ENCODE measurements at regions not wholly inside any gene's neighbourhood (a gene's known extent, or its start where the extent isn't known, plus 50 kb on each side); places are given as distances from the start of the nearest gene placed in this dataset.
A peak's percentile ranks its signal among the peaks of the same experiment; 100 is the strongest.

DNA sequence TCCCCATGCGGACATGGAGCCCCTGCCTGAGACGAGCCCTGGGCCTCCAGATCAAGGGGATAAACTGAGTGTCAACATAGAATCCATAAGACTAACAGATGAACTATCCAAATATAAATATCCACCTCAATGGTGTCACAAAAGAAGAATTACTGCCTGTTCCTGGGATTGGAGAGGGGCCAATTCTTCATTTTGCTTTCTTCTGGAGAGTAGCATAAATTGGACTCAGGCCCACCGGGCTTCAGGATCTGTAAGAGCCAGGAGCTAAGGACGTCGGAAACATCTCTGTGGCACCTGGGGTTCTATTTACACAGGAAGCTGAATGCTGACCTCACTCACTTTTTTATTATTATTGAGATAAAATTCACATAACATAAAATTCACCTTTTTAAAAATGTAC lies 408.2 kb upstream of the CCDC196 start:
- DNase-seq: no peak

DNA sequence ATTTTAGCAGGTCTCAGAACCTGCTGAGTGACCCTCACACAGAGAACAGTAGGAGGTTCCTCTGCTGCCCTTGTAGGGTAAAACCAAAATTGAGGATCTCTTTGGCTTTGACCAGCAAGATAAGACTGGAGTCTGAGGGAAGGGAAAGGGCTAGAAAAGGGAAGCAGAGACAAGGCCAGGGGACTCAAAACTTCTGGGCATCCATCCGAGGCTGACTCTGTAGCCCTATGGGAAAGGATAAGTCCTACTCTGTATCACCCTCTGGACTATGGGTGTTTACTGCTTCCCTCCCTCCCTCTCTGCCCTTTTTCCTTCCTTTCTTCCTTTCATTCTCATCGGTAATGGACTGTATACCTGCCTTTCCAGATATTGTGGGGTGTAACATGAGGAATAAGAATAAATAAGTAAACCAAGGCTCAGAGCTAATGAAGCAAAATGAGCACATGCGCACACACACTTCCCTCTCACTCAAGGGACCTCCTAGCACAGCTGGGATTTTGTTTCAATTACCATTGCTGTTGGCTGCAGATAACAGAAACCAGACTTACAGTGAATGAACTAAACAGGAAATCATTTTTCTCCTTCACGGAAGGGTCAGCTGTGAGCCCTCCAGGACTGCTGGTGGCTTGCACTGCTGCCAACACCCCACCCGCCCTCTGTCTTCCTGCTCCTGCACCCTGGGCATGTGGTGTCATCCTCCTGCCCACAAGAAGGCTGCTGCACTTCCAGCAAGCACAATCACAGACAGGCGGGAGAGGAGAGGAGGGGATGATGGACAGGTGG lies 404.4 kb upstream of the CCDC196 start:
- DNase-seq: peak; percentile 11

DNA sequence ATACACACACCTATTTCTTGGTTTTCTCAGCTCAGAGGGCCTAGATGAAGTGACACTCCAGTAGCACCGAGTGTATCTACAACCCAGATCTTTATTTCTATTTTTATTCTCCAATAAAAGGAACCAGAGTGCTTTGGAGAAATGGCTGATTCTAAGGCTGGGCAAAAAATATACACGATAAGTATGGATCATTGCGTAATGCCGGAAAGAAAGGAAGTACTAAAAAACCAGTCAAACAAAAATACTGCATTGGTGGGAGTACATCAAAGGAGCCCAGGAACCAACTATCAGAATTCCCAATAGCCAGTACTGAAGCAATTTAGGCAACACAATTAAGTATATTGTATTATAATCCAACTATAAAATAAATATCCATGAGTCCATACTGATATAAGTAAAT lies 400.9 kb upstream of the CCDC196 start:
- no peak for DNase-seq

DNA sequence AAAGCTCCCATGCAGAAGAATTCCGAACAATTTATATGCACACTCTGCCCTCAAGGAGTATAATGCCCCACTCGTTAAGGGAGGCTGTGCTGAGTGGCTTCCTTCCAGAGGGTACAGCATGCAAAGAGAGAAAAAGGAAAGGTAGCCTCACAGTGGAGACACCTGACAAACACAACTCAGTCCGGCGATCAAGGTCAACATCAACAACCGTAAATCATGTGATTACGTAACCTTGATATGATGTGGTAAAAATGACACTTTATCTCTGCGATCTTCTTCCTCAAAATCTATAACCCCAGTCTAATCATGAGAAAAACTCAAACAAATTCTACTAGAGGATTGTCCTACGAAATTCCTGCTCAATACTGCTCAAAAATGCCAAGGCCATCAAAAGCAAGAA lies 400.5 kb upstream of the CCDC196 start:
- DNase-seq: no peak

DNA sequence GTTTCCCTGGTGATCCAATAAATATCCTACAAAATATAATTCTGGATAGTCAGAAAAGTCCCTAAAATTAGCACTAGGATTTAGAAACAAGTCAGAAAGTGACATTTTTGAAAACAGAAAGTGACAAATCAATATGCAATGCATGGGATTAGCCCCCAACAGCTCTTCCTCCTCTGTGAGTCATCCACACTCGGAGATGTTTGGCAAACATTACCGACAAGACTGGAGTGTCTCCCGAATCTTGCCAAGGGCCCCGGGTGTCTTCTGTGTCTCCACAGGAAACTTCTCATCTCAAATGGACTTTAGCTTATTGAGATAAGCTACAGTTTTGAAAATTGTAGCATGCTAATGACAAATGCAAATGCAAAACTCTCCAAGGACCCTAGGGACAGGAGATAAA lies 398.9 kb upstream of the CCDC196 start:
- no peak for DNase-seq

DNA sequence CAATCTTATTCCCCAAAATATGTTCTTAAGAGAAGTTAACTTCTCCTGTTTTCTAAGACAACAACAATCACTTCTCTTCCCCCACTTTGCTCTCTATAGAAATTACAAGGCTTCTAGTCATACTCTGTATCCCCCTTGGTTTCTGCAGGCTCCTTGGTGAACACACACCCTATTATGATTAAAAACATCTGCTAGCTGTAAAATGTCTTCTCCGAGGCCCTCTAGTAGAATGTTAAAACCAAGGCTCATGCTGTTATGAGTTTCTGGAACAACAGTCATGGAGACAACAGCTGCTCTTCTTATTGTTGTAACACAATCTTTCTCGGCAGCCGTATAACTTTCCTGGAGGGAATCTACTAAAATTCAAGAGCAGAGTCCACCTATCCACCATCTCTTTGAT lies 397.5 kb upstream of the CCDC196 start:
- DNase-seq: no peak

DNA sequence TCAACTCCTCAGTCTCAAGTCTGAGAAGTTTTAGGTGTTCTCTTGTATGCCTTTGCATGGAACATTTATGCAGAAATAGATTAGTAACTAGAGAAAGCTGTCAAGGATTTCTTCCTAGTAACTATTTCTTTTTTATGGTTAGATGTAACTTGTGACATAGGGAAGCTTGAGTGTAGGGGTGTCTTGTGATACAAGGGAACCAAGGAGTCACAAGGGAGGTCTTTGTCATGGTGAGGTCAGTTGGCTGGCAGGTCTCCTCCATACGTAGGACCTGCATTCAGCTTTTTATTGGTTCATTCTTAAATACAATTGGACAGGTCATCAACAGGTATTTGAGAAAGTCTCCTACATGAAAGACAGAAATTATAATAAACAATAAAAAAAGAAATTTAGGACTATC lies 394.0 kb upstream of the CCDC196 start:
- DNase-seq: no peak

DNA sequence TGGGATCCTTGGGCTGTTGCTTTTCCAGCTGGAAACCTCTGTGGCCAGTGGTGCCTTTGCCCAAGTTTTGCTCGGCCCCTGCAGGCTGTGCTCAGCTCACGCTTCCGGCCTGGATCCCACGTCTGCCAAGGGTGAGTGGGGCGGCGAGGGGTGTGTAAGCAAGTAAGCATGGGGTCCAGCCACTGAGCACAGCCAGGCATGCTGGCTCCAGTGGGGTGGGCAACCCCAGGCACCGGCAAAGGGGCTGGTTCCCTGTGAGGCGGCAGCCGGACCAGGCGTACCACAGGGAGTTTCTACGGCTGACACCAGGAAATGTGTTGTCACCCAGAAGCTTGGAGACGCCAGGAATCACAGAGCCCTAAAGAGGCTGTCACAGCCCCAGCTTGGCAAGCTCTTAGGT lies 393.4 kb upstream of the CCDC196 start:
- no peak for DNase-seq

DNA sequence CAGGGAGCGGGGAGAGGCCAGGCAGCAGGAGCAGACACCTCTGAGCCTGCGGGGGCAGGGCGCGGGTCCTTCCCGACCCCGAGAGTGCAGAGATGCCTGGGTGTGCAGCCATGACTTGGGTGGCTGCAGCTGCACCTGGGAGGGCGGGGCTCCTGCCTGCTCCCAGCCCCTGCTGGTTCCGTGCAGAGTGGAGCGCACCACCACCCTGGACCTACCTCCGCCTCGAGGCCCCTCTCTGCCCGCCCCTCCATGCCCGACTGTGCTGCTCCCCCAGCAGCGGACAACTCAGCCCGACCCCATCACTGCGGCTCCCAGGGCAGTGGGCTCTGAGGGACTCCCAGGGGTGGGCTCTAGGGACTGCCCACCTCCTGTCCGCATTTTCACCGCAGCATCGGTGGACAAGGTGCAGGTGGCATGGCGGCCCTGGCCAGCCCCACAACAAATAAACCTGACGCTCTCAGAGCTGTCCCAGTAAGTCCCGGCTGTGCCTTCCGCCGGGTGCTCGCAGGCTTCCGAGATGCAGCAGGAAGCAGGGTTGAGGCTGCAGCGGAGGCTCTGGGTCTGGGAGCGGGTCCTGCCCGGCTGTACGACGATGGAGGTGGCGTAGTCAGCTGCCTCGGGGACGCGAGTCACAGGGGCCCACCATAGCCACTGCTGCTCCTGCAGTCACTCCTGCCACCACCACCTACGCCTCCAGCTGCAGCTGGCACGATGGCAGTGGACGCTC lies 392.0 kb upstream of the CCDC196 start:
- DNase-seq: no peak

DNA sequence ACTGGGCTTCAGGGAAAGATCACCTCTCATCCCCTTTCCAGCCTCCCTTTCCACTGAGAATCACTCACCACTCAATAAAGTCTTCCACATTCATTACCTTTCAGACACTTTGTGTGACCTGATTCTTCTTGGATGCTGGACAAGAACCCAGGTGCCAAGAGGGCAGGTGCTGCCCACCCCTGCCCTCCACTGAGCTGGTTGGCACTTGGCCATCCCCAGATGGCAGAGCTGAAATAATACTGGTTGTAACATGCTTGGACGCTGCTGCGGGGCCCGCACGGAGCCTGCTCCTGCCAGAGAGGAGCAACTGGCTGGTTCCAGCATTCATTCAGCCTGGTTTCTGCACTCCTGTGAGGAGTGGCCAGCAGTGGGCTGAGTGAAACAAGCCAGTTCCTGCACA lies 386.7 kb upstream of the CCDC196 start:
- DNase-seq: peak; percentile 35

DNA sequence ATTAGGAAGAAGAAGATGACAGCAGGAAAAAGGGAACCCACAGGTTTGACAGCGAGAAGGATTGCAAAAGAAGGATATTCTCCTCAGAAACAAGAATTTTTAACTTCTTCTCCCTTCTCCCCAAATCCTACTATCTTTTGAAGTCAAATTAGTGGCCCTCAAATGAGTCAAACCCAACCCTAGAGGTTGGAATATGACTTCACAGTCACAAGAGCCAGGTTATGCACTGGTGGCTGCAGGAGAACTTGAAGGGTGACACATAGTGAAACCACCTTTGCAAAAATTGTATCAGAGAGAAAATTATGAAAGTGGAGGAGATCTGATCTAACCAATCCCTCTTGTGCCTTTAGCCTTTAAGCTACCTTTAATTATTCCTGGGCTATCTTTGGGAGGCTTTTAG lies 386.2 kb upstream of the CCDC196 start:
- DNase-seq: no peak

DNA sequence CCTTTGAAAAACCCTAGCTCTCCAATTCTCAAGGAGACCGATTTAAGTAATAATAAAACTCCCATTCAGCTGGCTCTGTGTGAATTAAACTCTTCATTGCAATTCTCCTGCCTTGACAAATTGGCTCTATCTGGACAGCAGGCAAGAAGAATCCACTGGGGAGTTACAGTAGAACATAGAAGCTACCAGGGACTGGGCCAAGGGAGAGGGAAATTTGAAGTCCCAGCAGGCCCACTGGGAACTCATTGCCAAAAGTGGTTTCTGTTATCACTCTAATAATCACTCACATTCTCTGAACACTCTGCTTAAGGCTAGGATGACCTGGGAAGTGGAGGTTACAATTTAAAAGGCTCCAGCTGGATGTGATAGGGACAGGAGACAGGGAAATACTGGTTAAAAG lies 384.5 kb upstream of the CCDC196 start:
- peak; percentile 53 for DNase-seq

DNA sequence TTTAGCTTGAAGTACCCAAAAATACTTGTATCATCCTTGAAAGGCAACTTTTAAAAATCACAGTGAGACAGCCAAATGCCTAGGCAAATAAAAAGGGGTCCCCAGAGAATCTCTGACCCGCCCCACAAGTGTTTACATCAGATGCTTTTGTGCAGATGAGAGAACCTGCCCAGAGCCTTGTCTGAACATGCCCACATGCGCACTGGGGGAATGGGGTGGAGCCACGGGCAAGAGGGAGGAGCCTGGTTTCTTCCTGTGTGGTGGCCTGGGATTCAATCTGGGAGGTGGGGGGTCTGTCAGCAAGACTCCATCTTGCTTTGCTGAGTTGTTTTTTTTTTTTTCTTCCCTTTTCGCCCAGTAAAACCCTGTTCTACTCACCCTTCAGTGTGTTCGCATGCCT lies 381.7 kb upstream of the CCDC196 start:
- no peak for DNase-seq

DNA sequence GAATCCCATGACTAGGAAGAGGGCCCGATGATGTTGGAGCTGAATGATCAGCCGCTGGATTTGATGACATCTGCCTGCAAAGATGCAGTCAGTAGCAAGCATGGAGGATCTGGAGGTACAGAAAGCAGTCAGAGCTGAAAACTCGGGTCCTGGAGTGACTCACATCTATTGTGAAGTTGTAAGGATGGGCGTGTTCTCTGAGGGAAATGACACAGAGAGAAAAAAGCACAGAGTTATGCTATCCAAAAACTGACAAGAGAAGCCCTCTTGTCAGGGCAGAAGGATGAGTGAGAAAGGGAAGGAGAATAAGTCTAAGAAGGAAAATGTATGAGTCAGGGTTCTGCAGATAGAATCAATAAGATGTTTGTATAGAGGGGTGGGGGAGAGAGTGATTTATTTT lies 380.4 kb upstream of the CCDC196 start:
- no peak for DNase-seq

DNA sequence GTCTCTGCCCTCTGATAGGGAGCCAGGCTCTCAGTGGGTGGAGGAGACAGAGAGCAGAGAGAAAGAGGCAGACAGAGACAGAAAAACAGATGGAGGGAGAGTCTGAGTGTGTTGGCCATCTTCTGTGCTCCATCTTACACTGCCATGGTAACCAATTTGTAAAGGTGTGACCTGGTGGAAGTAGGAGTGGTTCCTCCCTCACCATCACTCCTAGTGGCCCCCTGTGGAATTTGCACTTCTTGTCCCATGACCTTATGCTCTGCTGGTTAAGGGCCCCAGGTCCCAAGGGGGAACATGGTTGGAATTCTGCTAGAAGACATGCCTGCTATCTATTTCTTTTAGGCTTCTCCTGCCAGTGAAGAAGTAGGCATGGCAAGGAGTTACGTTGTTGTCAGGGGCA lies 376.7 kb upstream of the CCDC196 start:
- DNase-seq: no peak

DNA sequence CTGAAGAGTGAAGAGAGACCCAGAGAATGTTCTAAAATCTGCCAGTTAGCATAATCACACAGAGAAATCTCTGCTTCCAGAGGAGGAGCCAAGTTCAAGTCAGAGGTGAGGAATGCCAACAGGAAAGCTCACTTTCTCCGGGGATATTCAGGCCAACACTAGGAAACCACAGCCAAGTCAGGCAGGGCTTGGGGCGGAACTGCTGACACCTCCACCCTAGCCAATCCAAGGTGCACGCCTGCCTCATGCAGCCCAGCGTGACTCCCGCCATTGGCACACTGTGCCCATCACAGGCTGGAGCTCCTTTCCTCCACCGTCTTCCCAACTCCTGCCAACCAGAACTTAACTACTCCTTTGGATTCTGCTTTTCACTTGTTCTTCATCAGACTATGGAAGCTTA lies 374.3 kb upstream of the CCDC196 start:
- no peak for DNase-seq

DNA sequence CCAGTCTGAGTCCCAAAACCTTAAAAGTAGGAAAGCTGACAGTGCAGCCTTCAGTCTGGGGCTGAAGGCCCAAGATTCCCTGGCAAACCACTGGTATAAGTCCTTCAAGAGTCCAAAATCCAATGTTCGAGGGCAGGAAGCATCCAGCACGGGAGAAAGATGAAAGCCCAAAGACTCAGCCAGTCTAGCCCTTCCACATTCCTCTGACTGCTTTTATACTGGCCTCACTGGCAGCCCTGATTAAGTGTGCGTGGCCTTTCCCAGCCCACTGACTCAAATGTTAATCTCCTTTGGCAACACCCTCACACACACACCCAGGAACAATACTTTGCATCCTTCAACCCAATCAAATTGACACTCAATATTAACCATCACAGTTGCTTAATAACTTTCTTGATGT lies 372.1 kb upstream of the CCDC196 start:
- no peak for DNase-seq

DNA sequence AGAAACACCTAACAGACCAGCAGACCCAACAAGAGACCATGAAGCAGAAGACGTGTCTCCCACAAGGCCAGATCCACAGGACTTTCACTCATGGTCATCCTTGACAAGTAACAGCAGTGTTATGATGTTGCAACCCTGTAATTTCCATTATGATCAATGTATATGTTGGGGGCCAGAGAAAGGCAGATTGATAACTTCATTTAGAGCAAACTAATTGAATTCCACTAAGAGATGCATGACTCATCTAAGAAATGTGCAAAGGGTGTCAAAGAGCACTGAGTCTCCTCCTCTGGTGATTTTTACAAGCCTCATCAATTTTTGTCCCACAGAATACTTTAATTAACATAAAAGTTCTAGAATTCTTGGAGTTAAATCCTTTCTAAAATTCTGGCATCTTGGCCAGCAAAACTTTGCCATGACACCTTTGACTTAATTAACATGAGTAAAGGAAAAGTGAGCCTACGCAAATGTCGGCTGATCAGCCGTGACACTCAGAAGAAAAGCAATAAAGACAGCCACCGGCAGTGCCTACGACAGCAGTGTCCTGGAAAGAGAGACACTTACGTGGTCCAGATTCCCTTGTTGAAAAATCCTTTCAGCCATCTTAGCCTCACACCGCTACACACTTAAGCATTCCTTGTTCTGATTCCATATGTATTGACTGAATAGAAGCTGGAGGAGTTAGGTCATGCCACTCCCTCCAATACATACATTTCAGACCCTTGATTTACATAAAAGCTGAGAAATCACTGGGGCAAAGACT lies 370.2 kb upstream of the CCDC196 start:
- DNase-seq: no peak

DNA sequence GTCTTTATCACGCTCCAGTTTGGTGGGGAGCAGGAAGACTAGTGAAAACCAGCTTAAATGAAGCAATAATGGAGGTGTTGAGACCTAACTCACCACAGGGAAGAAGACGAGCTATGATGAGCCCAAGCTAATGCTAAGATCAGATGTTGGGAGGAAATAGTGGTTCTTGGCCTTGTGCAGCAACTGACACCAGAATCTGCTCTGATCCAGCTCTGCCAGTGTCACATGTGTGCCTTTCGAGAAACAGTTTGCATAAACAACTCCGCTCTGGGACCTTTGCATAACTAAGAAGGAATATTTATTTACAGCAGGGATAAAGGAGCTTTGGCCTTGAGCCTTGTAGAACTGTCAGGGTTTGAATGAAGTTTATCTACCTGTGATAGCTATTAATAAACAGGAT lies 369.4 kb upstream of the CCDC196 start:
- no peak for DNase-seq

DNA sequence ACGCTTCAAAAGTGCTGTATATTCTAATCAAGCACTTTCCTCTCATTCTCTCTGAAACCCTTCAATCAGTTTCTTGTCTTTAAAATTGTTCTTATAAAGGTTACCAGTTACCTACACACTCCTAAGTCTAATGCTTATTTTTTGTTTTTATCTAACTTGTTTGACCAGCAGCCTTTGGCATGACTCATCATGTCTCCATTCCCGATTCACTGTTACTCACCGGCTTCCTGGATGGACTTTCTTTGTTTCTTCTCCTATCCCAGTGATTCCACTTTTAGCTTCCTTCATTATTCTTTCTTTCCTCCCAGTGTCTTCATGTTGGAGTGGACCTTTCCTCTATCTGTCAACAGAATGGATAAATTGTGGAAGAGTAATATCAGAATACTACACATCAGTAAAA lies 368.6 kb upstream of the CCDC196 start:
- DNase-seq: no peak

DNA sequence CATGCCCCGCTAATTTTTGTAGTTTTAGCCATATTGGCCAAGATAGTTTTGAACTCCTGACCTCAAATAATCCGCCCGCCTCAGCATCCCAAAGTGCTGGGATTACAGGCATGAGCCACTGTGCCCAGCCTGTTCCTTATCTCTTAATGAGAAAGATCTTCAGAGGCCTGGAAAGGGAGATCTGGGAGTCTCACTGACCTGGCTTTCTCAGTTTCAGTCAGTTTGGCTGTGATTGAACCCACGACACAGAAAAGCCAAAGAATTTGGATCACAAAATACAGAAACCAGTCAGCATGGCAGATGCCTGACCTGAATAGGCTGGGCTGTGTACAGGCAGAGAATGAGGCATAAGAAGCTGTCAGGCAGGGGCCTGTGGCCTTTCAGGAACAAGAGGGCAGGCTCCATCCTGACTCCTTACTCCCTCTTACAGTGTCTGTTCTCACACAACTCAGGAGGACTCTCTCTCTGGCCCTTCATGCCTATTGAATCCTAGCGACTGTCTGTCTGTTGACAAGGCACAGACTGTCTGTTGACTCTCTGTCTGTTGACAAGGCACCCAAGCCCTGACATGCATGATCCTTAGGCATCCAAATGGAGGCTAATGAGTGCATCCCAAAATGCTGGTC lies 366.5 kb upstream of the CCDC196 start:
- no peak for DNase-seq

DNA sequence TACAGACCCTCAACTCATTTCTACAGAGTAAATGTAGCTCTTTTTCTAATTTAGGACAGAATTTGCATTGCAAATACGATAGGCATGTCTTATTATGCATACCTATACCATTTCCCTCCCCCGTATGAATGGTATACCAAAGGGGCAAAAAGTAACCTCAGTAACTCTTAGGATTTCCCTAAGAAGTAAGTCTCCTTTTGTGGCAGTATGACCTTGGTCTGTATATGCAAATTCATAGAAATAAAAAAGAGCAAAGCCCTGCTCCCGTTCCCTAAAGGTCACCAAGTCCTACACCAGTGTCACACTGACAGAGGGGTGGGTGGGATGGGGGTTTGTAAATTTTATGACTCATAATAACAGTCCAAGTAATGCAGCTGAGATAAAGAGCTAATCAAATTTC lies 365.8 kb upstream of the CCDC196 start:
- no peak for DNase-seq

DNA sequence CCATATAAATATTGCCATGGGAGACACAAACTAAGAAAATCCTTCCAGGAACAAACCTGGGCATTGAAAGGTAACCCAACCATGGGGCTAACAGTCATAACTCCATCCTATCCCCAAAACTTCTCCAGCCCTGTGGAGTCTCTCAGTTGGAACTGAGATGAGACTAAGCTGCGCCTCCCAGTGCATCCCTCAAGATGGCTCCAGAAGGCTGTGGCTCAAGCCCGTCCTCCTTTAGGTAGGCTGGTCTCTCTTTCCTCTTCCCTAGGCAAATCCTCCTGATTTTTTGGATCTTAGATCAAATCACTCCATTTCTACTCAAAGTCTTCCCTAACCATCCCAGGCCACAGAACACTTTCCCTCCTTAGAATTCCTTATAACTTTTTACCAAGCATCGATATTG lies 364.3 kb upstream of the CCDC196 start:
- no peak for DNase-seq

DNA sequence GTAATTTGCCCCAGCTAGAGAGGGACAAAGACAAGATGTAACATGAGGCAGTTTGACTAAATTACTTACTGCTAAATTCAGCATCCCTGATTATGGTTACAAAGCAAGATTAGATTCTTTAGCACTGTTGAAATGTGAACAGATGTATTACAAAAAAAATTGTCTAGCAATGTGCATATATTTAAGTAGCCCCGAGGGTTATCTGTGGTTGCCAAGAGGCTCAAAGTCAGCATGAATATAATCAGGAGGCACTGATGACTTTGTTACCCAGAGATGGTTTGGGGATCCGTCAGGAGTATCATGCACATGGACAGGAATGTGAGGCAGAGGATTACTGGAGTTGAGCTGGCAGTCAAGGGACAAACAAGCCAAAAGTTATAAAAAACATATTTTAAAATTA lies 356.9 kb upstream of the CCDC196 start:
- DNase-seq: no peak
